H1 (cell line): ENCODE measurements at regions not wholly inside any gene's neighbourhood (a gene's known extent, or its start where the extent isn't known, plus 50 kb on each side); places are given as distances from the start of the nearest gene placed in this dataset.

Experiments
- POLR2A ChIP-seq, 2 experiments: IDR thresholded peaks; 1 replicate in 1 of 2; 2 replicates in 1 of 2; pipeline ENCODE4 v1.6.1; 2011; ENCODE audit warnings: low read depth in 2 of 2, low read length in 2 of 2, mild to moderate bottlenecking in 2 of 2; ENCODE audit errors: control extremely low read depth in 1 of 2
- TF ChIP-seq, protein P1 (sequence below), 3 experiments: IDR thresholded peaks; 1 replicate in 2 of 3; 2 replicates in 1 of 3; pipeline versions ENCODE4 v1.5.1 to v1.6.1; 2011; ENCODE audit warnings: low read length in 3 of 3, mild to moderate bottlenecking in 3 of 3, inconsistent platforms in 2 of 3, low read depth in 1 of 3, moderate library complexity in 1 of 3; ENCODE audit not compliant: insufficient read depth in 1 of 3; ENCODE audit errors: control extremely low read depth in 1 of 3

- no peak for TF ChIP-seq POLR2A (IDR thresholded peaks at IDR 0.05; ENCODE audit: control extremely low read depth in 1 of 2, low read depth in 2 of 2, low read length in 2 of 2)
- TF ChIP-seq, protein P1, sequence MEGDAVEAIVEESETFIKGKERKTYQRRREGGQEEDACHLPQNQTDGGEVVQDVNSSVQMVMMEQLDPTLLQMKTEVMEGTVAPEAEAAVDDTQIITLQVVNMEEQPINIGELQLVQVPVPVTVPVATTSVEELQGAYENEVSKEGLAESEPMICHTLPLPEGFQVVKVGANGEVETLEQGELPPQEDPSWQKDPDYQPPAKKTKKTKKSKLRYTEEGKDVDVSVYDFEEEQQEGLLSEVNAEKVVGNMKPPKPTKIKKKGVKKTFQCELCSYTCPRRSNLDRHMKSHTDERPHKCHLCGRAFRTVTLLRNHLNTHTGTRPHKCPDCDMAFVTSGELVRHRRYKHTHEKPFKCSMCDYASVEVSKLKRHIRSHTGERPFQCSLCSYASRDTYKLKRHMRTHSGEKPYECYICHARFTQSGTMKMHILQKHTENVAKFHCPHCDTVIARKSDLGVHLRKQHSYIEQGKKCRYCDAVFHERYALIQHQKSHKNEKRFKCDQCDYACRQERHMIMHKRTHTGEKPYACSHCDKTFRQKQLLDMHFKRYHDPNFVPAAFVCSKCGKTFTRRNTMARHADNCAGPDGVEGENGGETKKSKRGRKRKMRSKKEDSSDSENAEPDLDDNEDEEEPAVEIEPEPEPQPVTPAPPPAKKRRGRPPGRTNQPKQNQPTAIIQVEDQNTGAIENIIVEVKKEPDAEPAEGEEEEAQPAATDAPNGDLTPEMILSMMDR (IDR thresholded peaks at IDR 0.05; ENCODE audit: control extremely low read depth in 1 of 3, insufficient read depth in 1 of 3, low read depth in 1 of 3, low read length in 3 of 3), result no peak
Observed at GRCh38 chr2:217511850-217512249, 490.9 kb downstream of the TNS1 start.
